ENCODE measurements at regions not wholly inside any gene's neighbourhood (a gene's known extent, or its start where the extent isn't known, plus 50 kb on each side); places are given as distances from the start of the nearest gene placed in this dataset.

DNA sequence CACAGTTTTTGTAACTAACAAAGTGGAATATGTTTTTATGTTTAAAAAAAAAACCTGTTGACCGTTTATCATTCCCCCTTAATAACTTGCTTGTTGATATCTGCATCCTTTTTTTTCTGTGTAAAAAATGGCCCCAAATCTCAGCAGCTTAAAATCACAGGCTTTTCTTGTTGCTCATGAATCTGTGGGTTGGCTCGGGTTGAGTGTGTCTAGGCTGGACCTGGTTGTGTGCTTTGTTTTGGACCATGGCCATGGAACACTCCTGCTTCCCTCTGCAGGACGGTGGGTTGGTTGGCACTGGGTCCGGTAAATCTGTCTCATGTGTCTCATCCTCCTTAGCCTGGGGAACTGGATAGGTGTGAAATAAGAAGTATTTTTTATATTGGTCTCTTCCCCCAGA lies 139.0 kb upstream of the LINC00305 start:
- no peak overlapping the region for H3K27ac Mint-ChIP-seq (ENCODE audit: unreplicated experiment)
- H3K9me3 Mint-ChIP-seq (ENCODE audit: low read depth, unreplicated experiment) = no peaks in the 10 kb centered on the region
- intact Hi-C loops (cut with micrococcal nuclease; ENCODE audit: unreplicated experiment) = no loop called here
- H3K27me3 Mint-ChIP-seq (ENCODE audit: unreplicated experiment) = no peaks in the 10 kb centered on the region
- BruUV-seq (replicated peaks) = no TSS peak
- CTCF ChIA-PET = no interaction called here
- DNase-seq = no peak
- no peaks in the 10 kb centered on the region for H3K4me1 Mint-ChIP-seq (ENCODE audit: low read depth, unreplicated experiment)
- TF ChIP-seq, protein P1, sequence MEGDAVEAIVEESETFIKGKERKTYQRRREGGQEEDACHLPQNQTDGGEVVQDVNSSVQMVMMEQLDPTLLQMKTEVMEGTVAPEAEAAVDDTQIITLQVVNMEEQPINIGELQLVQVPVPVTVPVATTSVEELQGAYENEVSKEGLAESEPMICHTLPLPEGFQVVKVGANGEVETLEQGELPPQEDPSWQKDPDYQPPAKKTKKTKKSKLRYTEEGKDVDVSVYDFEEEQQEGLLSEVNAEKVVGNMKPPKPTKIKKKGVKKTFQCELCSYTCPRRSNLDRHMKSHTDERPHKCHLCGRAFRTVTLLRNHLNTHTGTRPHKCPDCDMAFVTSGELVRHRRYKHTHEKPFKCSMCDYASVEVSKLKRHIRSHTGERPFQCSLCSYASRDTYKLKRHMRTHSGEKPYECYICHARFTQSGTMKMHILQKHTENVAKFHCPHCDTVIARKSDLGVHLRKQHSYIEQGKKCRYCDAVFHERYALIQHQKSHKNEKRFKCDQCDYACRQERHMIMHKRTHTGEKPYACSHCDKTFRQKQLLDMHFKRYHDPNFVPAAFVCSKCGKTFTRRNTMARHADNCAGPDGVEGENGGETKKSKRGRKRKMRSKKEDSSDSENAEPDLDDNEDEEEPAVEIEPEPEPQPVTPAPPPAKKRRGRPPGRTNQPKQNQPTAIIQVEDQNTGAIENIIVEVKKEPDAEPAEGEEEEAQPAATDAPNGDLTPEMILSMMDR (IDR thresholded peaks at IDR 0.05; ENCODE audit: unreplicated experiment) = no peak
- no peak overlapping the region for H3K4me3 Mint-ChIP-seq (ENCODE audit: low read depth, unreplicated experiment)
- no peaks in the 10 kb centered on the region for H3K36me3 Mint-ChIP-seq (ENCODE audit: insufficient read depth, unreplicated experiment)

DNA sequence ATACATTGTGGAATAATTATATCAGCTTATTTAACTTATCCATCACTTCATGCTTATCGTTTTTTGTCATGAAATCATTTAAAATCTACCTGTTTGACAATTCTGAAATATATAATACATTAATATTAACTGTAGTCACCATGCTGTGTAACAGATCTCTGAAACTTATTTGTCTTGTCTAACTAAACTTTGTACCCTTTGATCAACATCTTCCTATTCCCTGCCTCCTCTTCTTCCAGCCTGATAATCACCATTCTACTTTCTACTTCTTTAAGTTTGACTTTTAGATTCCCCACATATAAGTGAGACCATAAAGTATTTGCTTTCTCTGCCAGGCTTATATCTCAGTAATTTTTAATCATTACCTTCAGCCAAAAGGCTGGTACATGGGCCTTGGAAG lies 134.2 kb upstream of the LINC00305 start:
- H3K27ac Mint-ChIP-seq (ENCODE audit: unreplicated experiment) = no peak overlapping the region
- no peak overlapping the region for H3K4me3 Mint-ChIP-seq (ENCODE audit: low read depth, unreplicated experiment)
- peaks cover 9% of the 10 kb centered on the region for H3K9me3 Mint-ChIP-seq (ENCODE audit: low read depth, unreplicated experiment)
- intact Hi-C loops (cut with micrococcal nuclease; ENCODE audit: unreplicated experiment) = no loop called here
- no peaks in the 10 kb centered on the region for H3K4me1 Mint-ChIP-seq (ENCODE audit: low read depth, unreplicated experiment)
- DNase-seq = no peak
- TF ChIP-seq, protein P1 (IDR thresholded peaks at IDR 0.05; ENCODE audit: unreplicated experiment) = no peak
- CTCF ChIA-PET = no interaction called here
- BruUV-seq (replicated peaks) = no TSS peak
- no peaks in the 10 kb centered on the region for H3K27me3 Mint-ChIP-seq (ENCODE audit: unreplicated experiment)
- no peaks in the 10 kb centered on the region for H3K36me3 Mint-ChIP-seq (ENCODE audit: insufficient read depth, unreplicated experiment)

DNA sequence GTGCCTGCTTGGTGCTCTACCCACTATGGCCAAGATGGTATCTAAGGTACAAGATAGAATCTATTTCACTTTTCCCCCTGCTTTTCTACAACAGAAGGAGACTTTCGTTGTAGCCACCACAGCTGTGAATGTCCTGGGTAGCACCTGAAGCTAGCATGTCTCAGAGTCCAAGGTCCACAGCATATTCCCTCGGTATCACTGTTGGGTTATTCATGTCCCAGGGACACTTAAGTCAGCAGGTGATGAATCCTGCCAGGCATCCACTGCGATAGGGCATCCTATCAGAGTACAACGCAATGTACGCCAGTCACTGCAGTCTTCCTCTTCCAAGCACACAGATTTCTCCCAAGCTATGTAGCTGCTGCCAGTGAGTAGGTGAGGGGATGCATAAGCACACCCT lies 129.1 kb upstream of the LINC00305 start:
- TF ChIP-seq, protein P1 (IDR thresholded peaks at IDR 0.05; ENCODE audit: unreplicated experiment) = no peak
- no TSS peak for BruUV-seq (replicated peaks)
- no peaks in the 10 kb centered on the region for H3K4me1 Mint-ChIP-seq (ENCODE audit: low read depth, unreplicated experiment)
- H3K9me3 Mint-ChIP-seq (ENCODE audit: low read depth, unreplicated experiment) = peaks cover 16% of the 10 kb centered on the region
- no peak overlapping the region for H3K4me3 Mint-ChIP-seq (ENCODE audit: low read depth, unreplicated experiment)
- no peak for DNase-seq
- intact Hi-C loops (cut with micrococcal nuclease; ENCODE audit: unreplicated experiment) = no loop called here
- no peaks in the 10 kb centered on the region for H3K27me3 Mint-ChIP-seq (ENCODE audit: unreplicated experiment)
- no peak overlapping the region for H3K27ac Mint-ChIP-seq (ENCODE audit: unreplicated experiment)
- CTCF ChIA-PET = no interaction called here
- no peaks in the 10 kb centered on the region for H3K36me3 Mint-ChIP-seq (ENCODE audit: insufficient read depth, unreplicated experiment)

DNA sequence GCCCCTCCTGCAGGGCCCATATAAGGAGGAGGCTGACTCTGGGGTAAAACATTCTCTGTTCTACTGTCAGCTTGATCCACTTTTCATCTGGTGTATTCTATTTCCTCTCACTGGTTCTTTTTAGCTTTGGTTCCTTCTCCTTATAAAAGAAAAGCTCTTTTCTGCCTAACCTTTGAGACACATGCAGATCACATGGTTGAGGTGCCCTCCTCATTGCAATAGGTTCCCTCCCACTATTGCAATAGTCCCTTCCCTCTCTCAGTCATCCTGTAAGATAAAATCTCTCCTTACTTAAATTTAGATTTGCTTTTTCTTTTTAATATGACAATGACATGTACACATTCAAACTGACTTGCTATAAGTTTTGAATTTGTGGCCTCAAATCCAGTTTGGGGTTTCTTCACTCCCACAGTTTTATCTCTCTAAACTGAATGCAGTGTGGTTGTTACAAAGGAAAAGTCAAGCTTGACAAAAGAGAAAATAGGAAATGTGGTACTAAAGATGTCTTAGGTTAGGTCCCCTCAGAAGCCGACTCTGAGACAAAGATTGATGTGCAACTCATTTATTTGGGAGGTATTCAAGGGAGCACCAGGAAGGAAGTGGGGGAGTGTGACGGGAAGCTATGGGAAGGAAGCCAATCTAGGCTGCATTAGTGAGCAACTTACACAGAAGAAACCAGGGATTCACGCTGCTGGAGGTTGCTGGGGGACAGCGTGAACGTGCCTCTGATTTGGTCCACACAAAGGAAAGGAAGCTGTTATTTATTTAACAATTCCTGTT lies 127.6 kb upstream of the LINC00305 start:
- TF ChIP-seq, protein P1 (IDR thresholded peaks at IDR 0.05; ENCODE audit: unreplicated experiment) = no peak
- no peak for DNase-seq
- intact Hi-C loops (cut with micrococcal nuclease; ENCODE audit: unreplicated experiment) = no loop called here
- Mint-ChIP-seq H3K36me3 (ENCODE audit: insufficient read depth, unreplicated experiment) (no peaks in the 10 kb centered on the region), H3K27me3 (ENCODE audit: unreplicated experiment) (no peaks in the 10 kb centered on the region), H3K27ac (ENCODE audit: unreplicated experiment) (no peak overlapping the region), H3K4me1 (ENCODE audit: low read depth, unreplicated experiment) (no peaks in the 10 kb centered on the region), H3K9me3 (ENCODE audit: low read depth, unreplicated experiment) (peaks cover 11% of the 10 kb centered on the region), H3K4me3 (ENCODE audit: low read depth, unreplicated experiment) (no peak overlapping the region)
- CTCF ChIA-PET = no interaction called here
- no TSS peak for BruUV-seq (replicated peaks)
